GM12872 (cell line): ENCODE measurements at regions not wholly inside any gene's neighbourhood (a gene's known extent, or its start where the extent isn't known, plus 50 kb on each side); places are given as distances from the start of the nearest gene placed in this dataset.

Source experiments
- TF ChIP-seq, protein P1 (sequence below): IDR thresholded peaks from 3 replicates; pipeline ENCODE4 v1.5.1; 2011; ENCODE audit warnings: low read depth, mild to moderate bottlenecking, low read length, moderate library complexity; ENCODE audit not compliant: insufficient read depth

DNA sequence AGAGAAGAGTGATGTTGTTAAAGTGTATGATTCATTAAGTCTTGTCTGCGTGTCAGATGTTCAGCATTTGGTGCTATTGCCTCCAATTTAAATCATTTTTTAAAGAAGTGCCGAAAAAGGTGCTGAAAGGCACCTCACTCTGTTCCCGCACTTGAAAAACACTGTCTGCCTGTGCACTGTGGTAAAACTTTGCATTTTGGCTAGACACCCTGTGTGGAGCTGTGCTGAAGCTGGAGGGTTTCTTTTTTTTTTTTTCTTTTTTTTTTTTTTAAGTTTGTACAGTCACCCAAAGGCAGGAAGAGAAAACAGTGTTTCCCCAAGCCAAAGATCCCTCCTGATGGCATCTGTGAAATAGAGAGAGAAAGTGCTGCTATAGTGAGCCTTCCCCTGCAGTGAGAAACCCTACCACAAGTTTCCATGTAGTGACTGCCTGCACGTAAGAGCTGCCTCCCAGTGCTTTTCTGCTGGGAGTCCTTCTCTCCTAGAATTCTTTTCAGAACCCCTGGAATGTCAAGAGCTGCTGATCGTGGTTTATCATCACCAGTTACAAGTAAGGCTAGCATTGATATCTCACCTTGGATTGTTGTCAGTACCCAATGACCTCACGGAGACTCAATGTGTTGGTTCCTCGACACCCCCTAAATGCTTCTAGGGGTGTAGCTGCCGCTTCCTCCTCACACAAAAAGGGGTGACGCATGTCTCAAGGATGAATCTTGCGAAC, 116.0 kb upstream of the SOX9 start:
- TF ChIP-seq, protein P1, sequence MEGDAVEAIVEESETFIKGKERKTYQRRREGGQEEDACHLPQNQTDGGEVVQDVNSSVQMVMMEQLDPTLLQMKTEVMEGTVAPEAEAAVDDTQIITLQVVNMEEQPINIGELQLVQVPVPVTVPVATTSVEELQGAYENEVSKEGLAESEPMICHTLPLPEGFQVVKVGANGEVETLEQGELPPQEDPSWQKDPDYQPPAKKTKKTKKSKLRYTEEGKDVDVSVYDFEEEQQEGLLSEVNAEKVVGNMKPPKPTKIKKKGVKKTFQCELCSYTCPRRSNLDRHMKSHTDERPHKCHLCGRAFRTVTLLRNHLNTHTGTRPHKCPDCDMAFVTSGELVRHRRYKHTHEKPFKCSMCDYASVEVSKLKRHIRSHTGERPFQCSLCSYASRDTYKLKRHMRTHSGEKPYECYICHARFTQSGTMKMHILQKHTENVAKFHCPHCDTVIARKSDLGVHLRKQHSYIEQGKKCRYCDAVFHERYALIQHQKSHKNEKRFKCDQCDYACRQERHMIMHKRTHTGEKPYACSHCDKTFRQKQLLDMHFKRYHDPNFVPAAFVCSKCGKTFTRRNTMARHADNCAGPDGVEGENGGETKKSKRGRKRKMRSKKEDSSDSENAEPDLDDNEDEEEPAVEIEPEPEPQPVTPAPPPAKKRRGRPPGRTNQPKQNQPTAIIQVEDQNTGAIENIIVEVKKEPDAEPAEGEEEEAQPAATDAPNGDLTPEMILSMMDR = no peak

DNA sequence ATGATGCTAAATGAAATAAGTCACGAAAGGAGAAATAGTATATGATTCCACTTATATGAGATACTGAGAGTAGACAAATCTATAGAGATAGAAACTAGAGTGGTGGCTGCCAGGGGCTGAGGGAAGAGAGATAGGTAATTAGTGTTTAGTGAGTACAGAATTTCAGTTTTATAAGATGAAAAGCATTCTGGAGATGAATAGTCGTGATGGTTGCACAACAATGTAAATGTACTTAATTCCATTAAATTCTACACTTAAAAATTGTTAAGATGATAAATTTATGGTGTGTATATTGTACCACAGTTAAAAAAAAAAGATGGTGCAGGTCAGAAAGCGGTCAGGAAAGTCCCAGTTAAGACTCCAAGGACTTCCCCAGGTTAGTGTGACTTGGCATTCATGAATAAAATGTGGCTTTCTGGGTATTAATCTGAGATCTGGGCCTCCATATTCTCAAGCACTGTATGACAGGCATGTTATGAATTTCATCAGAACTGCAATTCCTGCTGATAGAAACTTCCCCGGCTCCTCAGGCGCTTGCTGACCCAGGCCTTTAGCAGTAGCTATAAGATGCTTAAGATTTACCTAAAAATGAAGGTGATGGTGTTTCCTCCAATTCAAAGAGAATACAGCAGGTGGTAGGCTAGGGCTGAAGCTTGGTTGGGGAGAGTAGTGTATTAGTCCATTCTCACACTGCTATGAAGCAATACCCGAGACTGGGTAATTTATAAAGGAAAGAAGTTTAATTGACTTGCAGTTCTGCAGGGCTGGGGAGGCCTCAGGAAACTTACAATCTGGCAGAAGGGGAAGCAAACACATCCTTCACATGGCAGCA, 115.3 kb upstream of the SOX9 start:
- TF ChIP-seq, protein P1 = no peak

- TF ChIP-seq, protein P1 = no peak
Observed at GRCh38 chr17:72008236-72008876, 112.5 kb upstream of the SOX9 start.

DNA sequence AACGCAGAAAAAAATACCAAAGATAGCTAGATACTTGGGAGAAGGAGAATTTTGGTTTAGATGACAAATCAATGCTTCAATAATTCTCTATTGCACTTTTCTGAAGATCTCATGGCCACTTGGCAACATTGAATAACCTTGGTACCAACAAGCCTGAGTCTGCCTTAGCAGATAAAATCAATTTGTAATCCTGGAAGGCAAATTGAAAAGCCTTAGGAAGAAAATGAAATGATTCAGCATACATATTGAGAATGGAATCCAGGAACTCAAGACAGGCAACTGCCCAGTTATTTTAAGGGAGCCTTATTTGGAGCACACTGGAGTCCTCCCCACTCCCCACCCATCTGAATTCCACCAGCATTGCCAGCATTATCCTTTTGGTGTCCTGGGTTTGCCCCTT, 109.3 kb upstream of the SOX9 start:
- TF ChIP-seq, protein P1 = no peak

DNA sequence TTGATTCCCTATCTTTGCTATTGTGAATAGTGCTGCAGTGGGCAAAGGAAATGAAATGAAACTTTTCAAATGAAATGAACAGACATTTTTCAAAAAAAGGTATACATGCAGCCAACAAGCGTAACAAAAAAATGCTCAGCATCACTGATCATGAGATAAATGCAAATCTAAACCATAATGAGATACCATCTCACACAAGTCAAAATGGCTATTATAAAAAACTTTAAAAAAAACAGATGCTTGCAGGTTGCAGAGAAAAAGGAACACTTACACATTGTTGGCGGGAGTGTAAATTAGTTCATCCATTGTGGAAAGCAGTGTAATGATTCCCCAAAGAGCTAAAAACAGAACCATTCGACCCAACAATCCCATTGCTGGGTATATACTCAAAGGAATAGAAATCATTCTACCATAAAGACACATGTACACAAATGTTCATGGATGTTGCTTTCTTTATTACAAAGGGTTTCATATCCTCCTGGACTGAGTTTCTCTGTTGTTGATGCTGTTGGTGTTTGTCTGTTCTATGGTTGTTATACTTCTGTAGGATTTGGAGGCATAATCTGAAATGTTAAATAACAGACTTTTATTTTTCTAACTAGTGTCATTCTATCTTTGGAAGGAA, 99.3 kb upstream of the SOX9 start:
- TF ChIP-seq, protein P1 = no peak

DNA sequence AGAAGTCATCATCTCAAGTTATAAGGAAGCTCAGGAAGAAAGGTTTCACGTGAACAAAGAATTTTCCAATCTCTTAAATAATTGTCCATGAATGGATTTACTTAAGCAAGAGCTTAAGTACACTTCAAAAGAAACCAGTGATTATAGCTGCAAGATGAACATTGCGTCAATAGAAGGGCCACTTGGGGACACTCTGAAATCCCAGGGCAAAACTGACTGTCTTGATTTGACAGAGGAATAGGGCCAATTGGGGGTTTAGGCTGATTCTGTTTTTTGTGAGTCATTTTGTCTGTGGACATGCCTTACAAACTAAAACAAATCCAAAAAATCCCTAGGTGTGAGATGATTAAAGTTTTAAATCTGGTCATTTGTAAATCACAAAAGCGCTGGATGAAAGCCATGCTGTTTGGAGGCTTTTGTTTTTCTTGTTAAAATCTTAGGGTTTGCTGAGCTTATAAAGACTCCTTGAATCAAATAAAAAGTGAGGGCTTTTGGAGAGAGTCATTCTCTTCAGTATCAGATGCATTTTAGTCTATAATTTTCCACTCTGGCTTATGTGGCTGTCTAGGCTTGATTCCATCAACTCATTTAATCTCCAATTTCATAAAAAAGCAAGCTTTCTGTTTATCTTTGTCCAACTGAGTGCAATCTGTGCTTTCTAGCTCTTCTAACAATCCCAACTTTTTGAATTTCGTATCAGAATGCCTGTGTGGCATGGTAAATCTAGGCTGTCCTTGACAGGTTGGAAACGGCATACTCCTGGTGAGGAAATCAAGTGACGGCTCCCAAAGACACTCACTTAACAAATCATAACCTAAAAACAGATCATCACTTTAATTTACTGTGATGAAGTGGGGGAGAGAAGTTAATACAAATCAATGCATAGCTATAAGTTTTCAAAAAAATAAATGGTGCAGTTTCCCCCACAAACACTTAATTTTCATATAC, 98.2 kb upstream of the SOX9 start:
- TF ChIP-seq, protein P1 = no peak
